NCI-H2081 treated with DMSO at 0.1 percent for 48 hours (cell line): ENCODE measurements at regions not wholly inside any gene's neighbourhood (a gene's known extent, or its start where the extent isn't known, plus 50 kb on each side); places are given as distances from the start of the nearest gene placed in this dataset.
"Not testable (repeated sequence)": the region's sequence is repeated elsewhere in the genome, so short reads cannot be mapped to it uniquely, and the experiment has no call there.

Source experiments
- DNase-seq: peaks from one replicate; lab custom pipeline; 2025; lab: John Stamatoyannopoulos, UW

GRCh38 chr4:96974295-96974694 is 1134.4 kb downstream of the PDHA2 start:
- no peak for DNase-seq

- DNase-seq: no peak
Measured at GRCh38 chr4:96983830-96984229, 1143.9 kb downstream of the PDHA2 start.

GRCh38 chr4:96986816-96987215 is 1146.9 kb downstream of the PDHA2 start:
- no peak for DNase-seq

- no peak for DNase-seq
Measured at GRCh38 chr4:96991083-96991482, 1151.2 kb downstream of the PDHA2 start.

GRCh38 chr4:96992443-96992842 is 1150.8 kb downstream of the STPG2 start:
- DNase-seq: no peak

GRCh38 chr4:96993560-96993959 is 1149.7 kb downstream of the STPG2 start:
- no peak for DNase-seq

GRCh38 chr4:97003715-97004114 is 1139.6 kb downstream of the STPG2 start:
- DNase-seq: no peak

- no peak for DNase-seq
Measured at GRCh38 chr4:97013309-97013708, 1130.0 kb downstream of the STPG2 start.

GRCh38 chr4:97013711-97014110 is 1129.6 kb downstream of the STPG2 start:
- no peak for DNase-seq

- DNase-seq: no peak
Measured at GRCh38 chr4:97015301-97015700, 1128.0 kb downstream of the STPG2 start.

- DNase-seq: no peak
Measured at GRCh38 chr4:97016186-97016907, 1126.9 kb downstream of the STPG2 start.

GRCh38 chr4:97027728-97028410 is 1115.4 kb downstream of the STPG2 start:
- no peak for DNase-seq

- DNase-seq: no peak
Measured at GRCh38 chr4:97028785-97029184, 1114.5 kb downstream of the STPG2 start.

GRCh38 chr4:97037411-97038145 is 1105.7 kb downstream of the STPG2 start:
- DNase-seq: not testable (repeated sequence)

- no peak for DNase-seq
Measured at GRCh38 chr4:97038146-97038516, 1105.1 kb downstream of the STPG2 start.

- DNase-seq: no peak
Measured at GRCh38 chr4:97072666-97073065, 1070.6 kb downstream of the STPG2 start.

GRCh38 chr4:97073194-97073593 is 1070.1 kb downstream of the STPG2 start:
- no peak for DNase-seq

GRCh38 chr4:97074531-97074930 is 1068.7 kb downstream of the STPG2 start:
- DNase-seq: no peak

- DNase-seq: no peak
Measured at GRCh38 chr4:97081951-97082350, 1061.3 kb downstream of the STPG2 start.

- not testable (repeated sequence) for DNase-seq
Measured at GRCh38 chr4:97097036-97097435, 1046.2 kb downstream of the STPG2 start.

GRCh38 chr4:97101171-97101570 is 1042.1 kb downstream of the STPG2 start:
- not testable (repeated sequence) for DNase-seq

- DNase-seq: no peak
Measured at GRCh38 chr4:97103252-97103651, 1040.0 kb downstream of the STPG2 start.

GRCh38 chr4:97104006-97104405 is 1039.3 kb downstream of the STPG2 start:
- no peak for DNase-seq
